HL-60 (cell line): ENCODE measurements at regions not wholly inside any gene's neighbourhood (a gene's known extent, or its start where the extent isn't known, plus 50 kb on each side); places are given as distances from the start of the nearest gene placed in this dataset.

ENCODE experiments used
- DNase-seq, 2 experiments: peaks; one replicate each; pipeline ENCODE4 v3.0.0-alpha.2; 2010 to 2020; ENCODE audit warnings: low read depth in 1 of 2, low spot score in 1 of 2
- H3K27ac ChIP-seq: fragments of 250-450 bp; sonication (Bioruptor Pico); replicated peaks from 2 replicates; pipeline ENCODE4 v1.5.1; 2020; ENCODE audit warnings: mild to moderate bottlenecking, moderate library complexity
- H3K27me3 ChIP-seq: fragments of 250-450 bp; sonication (Bioruptor Pico); 2 replicates; pipeline ENCODE4 v1.5.1; 2021; ENCODE audit warnings: mild to moderate bottlenecking, moderate library complexity; ENCODE audit not compliant: insufficient read depth, poor library complexity, severe bottlenecking
- H3K4me3 ChIP-seq: replicated peaks from 2 replicates; pipeline ENCODE4 v1.5.1; 2011; ENCODE audit warnings: mild to moderate bottlenecking, control low read depth, low read length; ENCODE audit not compliant: insufficient read depth
- CTCF ChIP-seq: IDR thresholded peaks from one replicate; pipeline ENCODE4 v1.5.1; 2011; ENCODE audit warnings: low read length, control low read depth, inconsistent platforms; ENCODE audit not compliant: insufficient read depth
- GABPA ChIP-seq: IDR thresholded peaks from 2 replicates; pipeline ENCODE4 v1.6.1; 2012; ENCODE audit warnings: low read depth
- POLR2AphosphoS5 ChIP-seq: IDR thresholded peaks from 2 replicates; pipeline ENCODE4 v1.6.1; 2012; ENCODE audit warnings: low read depth
- REST ChIP-seq: IDR thresholded peaks from 2 replicates; pipeline ENCODE4 v1.6.1; 2012; ENCODE audit warnings: low read depth; ENCODE audit not compliant: insufficient replicate concordance
- SPI1 ChIP-seq: IDR thresholded peaks from 2 replicates; pipeline ENCODE4 v1.6.1; 2012; ENCODE audit warnings: low read depth, mild to moderate bottlenecking, borderline replicate concordance

GRCh38 chr5:25950681-25951080 lies 1087.7 kb downstream of the CDH9 start:
- no peak for DNase-seq
- TF ChIP-seq POLR2AphosphoS5 (no peak), SPI1 (no peak), CTCF (no peak), REST (no peak), GABPA (no peak)
- Histone ChIP-seq H3K27ac (no peak overlapping the region), H3K4me3 (no peak overlapping the region), H3K27me3 (no peaks in the 10 kb centered on the region)

- Histone ChIP-seq H3K4me3 (no peak overlapping the region), H3K27me3 (no peaks in the 10 kb centered on the region), H3K27ac (no peak overlapping the region)
- DNase-seq, result no peak
- TF ChIP-seq CTCF (no peak), SPI1 (no peak), REST (no peak), GABPA (no peak), POLR2AphosphoS5 (no peak)
Observed at GRCh38 chr5:25948278-25948677, 1090.1 kb downstream of the CDH9 start.

GRCh38 chr5:25944786-25945185 lies 1093.6 kb downstream of the CDH9 start:
- no peak for DNase-seq
- H3K27ac ChIP-seq, result no peak overlapping the region
- TF ChIP-seq POLR2AphosphoS5 (no peak), GABPA (no peak), CTCF (no peak), SPI1 (no peak), REST (no peak)

More at GRCh38 chr5:25944786-25945185, 1093.6 kb downstream of the CDH9 start:
- H3K4me3 ChIP-seq, result no peak overlapping the region
- no peaks in the 10 kb centered on the region for H3K27me3 ChIP-seq
